GM10248 (cell line): ENCODE measurements at regions not wholly inside any gene's neighbourhood (a gene's known extent, or its start where the extent isn't known, plus 50 kb on each side); places are given as distances from the start of the nearest gene placed in this dataset.

Source experiments
- CTCF ChIA-PET: fragments of 300-600 bp; sonication (Branson Sonifier 250); formaldehyde crosslinking; extraction: SDS; loops from one replicate; lab custom pipeline; 2021; ENCODE audit warnings: antibody characterized with exemption; lab: Yijun Ruan, JAX
- POLR2A ChIA-PET: fragments of 350-650 bp; sonication (Branson Sonifier 250); formaldehyde crosslinking; extraction: SDS; loops from one replicate; lab custom pipeline; 2020; ENCODE audit warnings: antibody characterized with exemption; lab: Yijun Ruan, JAX
- DNase-seq: peaks from one replicate; pipeline ENCODE4 v3.0.0; 2012; ENCODE audit errors: extremely low spot score
- TF ChIP-seq, protein P1 (sequence below): IDR thresholded peaks from 2 replicates; pipeline ENCODE4 v1.5.1; 2012; ENCODE audit warnings: mild to moderate bottlenecking, low read depth; ENCODE audit errors: extremely low read depth, missing control alignments, control extremely low read depth

DNA sequence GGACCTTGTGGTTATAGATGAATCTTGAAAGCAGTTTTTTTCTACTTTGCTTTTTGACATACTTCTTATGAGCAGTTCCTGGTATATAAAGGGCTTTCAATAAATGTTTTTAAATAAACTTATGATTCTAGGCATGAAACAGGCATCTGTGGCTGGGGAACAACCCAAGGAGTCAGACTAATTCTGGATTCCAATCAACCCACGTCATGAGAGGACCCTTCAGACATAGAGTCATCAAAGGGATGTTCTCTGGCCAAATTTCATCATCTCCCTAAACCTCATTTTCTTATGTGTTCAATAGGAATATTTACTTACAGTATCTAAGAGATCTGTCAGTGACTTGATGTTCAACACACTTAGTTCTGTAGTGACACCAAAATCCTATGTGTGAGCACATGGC lies 243.8 kb upstream of the ZNF462 start:
- ChIA-PET CTCF (no interaction called here), POLR2A (no interaction called here)
- TF ChIP-seq, protein P1, sequence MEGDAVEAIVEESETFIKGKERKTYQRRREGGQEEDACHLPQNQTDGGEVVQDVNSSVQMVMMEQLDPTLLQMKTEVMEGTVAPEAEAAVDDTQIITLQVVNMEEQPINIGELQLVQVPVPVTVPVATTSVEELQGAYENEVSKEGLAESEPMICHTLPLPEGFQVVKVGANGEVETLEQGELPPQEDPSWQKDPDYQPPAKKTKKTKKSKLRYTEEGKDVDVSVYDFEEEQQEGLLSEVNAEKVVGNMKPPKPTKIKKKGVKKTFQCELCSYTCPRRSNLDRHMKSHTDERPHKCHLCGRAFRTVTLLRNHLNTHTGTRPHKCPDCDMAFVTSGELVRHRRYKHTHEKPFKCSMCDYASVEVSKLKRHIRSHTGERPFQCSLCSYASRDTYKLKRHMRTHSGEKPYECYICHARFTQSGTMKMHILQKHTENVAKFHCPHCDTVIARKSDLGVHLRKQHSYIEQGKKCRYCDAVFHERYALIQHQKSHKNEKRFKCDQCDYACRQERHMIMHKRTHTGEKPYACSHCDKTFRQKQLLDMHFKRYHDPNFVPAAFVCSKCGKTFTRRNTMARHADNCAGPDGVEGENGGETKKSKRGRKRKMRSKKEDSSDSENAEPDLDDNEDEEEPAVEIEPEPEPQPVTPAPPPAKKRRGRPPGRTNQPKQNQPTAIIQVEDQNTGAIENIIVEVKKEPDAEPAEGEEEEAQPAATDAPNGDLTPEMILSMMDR, result no peak
- DNase-seq, result no peak

DNA sequence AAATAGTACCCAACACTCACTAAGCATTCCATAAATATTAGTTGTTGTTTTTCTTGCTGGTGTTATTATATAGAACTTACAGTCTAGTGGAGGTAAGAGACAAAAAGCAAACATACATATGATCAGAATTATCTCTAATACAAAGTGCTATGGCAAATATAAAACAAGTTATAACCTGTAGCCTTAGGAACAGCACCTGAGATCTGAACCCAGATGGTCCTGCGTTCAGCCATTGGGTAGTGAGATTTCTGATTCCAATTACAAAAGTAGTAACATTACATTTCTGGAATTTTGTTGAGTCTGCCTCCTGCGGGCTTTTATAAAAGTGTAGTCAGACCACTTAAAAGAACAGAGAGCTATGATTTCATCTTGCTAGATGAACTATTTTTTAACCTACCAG lies 242.9 kb upstream of the ZNF462 start:
- TF ChIP-seq, protein P1, result no peak
- CTCF ChIA-PET, result no interaction called here
- POLR2A ChIA-PET, result no interaction called here
- no peak for DNase-seq

DNA sequence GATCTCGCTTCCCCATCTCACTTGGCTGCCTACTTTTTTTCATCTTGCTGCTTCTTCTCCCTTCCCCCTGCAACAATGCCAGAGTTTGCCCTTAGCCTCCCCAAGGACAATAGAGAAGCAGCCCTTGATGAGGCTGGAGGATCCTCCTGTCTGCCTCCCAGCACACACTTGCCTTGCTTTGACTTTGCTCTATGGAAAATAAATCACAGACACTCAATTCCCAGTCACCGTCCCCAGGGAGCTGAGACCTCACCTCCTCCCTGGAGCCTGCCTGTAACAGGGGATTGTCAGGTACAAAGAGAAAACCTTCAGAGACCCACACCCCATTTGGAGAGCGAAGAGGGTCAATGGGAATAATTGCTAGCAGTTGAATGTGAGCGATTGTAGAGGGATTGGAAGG lies 242.1 kb upstream of the ZNF462 start:
- TF ChIP-seq, protein P1, result no peak
- no peak for DNase-seq
- ChIA-PET CTCF (no interaction called here), POLR2A (no interaction called here)

DNA sequence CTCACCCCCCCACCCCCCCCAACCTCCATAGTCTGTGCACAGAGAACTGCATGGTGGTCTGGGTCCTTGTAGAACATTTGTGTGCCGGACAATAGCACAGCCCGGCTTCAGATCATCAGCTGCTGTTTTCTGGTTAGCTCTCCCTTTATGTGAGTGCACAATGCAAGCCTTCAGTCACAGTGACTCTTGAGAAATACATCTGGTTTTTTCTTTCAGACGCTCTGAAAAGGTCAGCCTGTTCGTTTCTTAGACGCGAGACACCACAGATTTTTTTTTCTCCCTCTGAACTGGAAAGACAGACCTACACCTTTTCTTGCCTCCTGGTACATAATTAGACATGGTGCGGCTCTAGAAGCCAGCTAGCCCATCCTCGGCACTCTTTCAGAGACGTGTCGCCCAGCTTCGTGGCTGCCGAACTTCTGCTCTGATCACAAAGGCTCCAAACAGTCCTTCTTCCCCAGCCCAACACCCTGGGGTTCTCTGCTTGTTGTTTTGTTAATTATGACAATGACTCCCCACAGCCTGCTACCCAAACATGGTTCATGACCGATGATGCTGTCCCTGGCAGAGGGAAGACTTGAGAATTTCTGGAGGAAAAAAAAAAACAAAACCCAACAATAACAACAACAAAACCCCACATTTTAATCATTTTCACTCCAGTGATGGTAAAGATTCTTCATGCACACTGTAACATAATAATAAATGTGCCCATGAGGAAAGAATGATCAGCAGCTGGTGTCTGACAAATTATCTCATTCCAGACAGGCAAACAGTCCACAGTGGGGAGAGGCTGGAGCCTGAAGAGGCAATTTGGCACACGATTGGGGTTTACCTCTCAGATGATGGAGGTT lies 241.4 kb upstream of the ZNF462 start:
- TF ChIP-seq, protein P1, result no peak
- DNase-seq, result no peak
- ChIA-PET POLR2A (no interaction called here), CTCF (no interaction called here)

DNA sequence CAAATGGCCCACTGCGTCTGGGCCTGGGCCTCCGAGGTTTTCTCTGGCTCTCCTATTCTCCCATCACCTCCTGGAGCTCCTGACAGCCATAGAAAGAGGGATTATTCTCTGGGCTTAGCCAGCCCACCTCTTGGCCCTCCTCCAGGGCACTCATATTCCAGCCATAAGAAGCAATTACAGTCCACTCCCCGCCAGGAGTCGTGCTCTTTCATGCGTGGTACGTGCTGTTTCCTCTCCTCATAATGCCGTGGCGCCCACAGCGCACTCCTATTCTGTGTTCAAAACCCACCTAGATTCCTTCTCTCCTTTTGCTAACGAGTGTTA lies 240.8 kb upstream of the ZNF462 start:
- TF ChIP-seq, protein P1, result no peak
- no peak for DNase-seq
- ChIA-PET CTCF (no interaction called here), POLR2A (no interaction called here)

DNA sequence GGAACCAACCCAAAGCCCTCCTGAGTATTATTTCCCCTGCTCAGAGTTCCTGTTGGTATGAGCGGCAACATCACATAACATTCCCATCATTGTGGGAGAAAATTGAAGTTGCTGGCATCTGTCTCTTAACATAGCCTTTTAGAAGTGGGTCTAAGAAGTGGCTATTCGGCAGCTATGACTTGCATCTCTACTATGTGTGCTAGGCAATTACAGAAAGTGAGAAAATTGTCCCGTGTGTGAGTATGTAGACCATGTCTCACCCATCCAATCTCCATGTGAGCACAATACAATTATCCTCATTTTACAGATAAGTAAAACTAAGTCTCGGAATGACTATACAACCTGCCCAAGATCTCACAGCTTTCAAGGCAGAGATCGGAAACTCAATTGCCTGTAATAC lies 239.4 kb upstream of the ZNF462 start:
- ChIA-PET CTCF (no interaction called here), POLR2A (no interaction called here)
- no peak for DNase-seq
- TF ChIP-seq, protein P1, result no peak
